Esophagus squamous epithelium (tissue), 5 donors: ENCODE measurements at regions not wholly inside any gene's neighbourhood (a gene's known extent, or its start where the extent isn't known, plus 50 kb on each side); places are given as distances from the start of the nearest gene placed in this dataset.

Source experiments
- DNase-seq: peaks from one replicate; lab custom pipeline; 2025; lab: John Stamatoyannopoulos, UW
- H3K27ac ChIP-seq, 4 donors: fragments of 200-600 bp; sonication (generic); one replicate each; pipeline ENCODE4 v1.5.1; 2016 to 2019; ENCODE audit warnings: mild to moderate bottlenecking in 1 of 4
- H3K27me3 ChIP-seq, 4 donors: fragments of 200-600 bp; sonication (generic); 1 replicate in 3 of 4; 2 replicates in 1 of 4; pipeline versions ENCODE4 v1.5.1 to v1.6.0; 2017 to 2021; ENCODE audit warnings: antibody characterized with exemption in 1 of 4
- H3K36me3 ChIP-seq, 3 donors: fragments of 200-600 bp; sonication (generic); one replicate each; pipeline ENCODE4 v1.5.1; 2016 to 2019
- H3K4me1 ChIP-seq, 3 donors: fragments of 200-600 bp; sonication (generic); one replicate each; pipeline ENCODE4 v1.5.1; 2017 to 2019
- H3K4me3 ChIP-seq, 4 donors: fragments of 200-600 bp; sonication (generic); 1 replicate in 3 of 4; 2 replicates in 1 of 4; pipeline ENCODE4 v1.5.1; 2016 to 2019; ENCODE audit warnings: mild to moderate bottlenecking in 2 of 4, moderate library complexity in 1 of 4
- H3K9me3 ChIP-seq, 3 donors: fragments of 200-600 bp; sonication (generic); one replicate each; pipeline ENCODE4 v1.5.1; 2016 to 2019
- POLR2A ChIP-seq, 4 donors: fragments of 450-650 bp; IDR thresholded peaks; one replicate each; pipeline ENCODE4 v1.6.1; 2017; ENCODE audit warnings: antibody characterized with exemption in 4 of 4, mild to moderate bottlenecking in 4 of 4, moderate library complexity in 3 of 4
- WGBS, 2 donors: methylation state at CpG; one replicate each; pipeline ENCODE4 v1.1.5; 2018; 5-methylcytosine and 5-hydroxymethylcytosine counted together
- intact Hi-C: fragments of 100-400 bp; cut with DNase I; formaldehyde crosslinking; loops from one replicate; pipeline ENCODE4 v1.15.0; 2022
- TF ChIP-seq, protein P1 (sequence below), 6 experiments: fragments of 450-650 bp in 4 of 6; fragments of 200-600 bp in 2 of 6; sonication (generic) in 2 of 6; IDR thresholded peaks; one replicate each; pipeline ENCODE4 v1.5.1; 2016 to 2019; ENCODE audit warnings: antibody characterized with exemption in 6 of 6, mild to moderate bottlenecking in 4 of 6, moderate library complexity in 4 of 6
- donor health status: DM: yes; HTN: yes; CAD: no.

DNA sequence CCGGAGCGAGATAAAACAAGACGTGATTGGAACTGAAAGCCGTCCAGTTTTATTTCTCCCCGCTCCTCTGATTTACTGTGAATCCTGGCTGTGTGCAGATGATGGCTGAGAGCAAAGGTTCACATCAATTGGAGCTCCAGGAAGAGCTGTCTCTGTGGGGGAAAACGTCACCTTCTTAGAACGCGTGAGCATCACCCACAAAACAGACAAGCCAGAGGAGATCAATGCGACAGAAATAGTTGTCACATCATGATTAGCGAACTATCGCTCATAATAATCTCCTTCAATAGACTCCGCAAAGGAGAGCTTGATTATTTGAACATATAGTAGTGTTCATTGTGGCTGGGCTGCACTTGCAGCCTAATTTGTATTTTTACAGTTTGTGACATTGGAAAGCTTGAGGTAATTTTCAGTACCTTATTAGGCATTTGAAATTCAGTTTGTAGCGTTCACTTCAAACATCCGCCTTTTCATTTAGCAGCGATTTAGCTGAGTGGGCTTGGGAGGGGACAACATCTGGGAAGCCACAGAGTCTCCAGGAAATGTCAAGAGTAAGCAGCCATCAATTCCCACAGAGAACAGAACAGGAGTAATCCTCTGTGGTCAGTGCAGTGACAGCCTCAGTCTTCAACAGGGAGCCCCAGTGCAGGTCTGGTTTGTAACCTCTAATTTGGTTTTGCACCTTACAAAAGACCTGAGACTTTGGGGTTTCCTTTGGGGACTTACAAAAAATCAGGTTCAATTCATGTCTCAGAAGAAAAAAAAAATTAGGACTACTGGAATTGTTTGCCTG lies 276.8 kb upstream of the PFKP start:
- intact Hi-C loops: no loop called here

DNA sequence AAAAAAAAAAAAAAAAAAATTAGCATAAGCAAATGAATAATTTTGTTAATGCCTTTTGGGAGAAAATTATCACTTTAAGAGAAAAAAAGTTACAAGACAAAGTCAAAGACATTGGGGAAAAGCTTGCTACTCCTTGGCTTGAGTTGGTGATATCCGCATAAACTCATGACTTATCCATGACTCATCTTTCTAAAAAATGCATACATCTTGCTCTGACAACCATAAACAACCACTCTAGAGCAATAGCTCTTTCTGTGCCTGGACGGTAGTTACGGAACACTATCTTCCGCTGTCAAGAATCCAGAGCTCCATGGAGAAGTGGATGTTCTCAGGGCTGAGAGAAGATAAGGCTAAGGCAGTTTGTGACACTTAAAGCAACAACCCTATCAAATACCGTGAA lies 281.1 kb upstream of the PFKP start:
- Histone ChIP-seq H3K4me3 (no peak overlapping the region), H3K27ac (no peak overlapping the region), H3K4me1 (no peaks in the 10 kb centered on the region), H3K36me3 (no peaks in the 10 kb centered on the region), H3K27me3 (peaks cover 0 to 7% (median 0%) of the 10 kb centered on the region in 4 donors), H3K9me3 (no peaks in the 10 kb centered on the region)
- TF ChIP-seq, protein P1, sequence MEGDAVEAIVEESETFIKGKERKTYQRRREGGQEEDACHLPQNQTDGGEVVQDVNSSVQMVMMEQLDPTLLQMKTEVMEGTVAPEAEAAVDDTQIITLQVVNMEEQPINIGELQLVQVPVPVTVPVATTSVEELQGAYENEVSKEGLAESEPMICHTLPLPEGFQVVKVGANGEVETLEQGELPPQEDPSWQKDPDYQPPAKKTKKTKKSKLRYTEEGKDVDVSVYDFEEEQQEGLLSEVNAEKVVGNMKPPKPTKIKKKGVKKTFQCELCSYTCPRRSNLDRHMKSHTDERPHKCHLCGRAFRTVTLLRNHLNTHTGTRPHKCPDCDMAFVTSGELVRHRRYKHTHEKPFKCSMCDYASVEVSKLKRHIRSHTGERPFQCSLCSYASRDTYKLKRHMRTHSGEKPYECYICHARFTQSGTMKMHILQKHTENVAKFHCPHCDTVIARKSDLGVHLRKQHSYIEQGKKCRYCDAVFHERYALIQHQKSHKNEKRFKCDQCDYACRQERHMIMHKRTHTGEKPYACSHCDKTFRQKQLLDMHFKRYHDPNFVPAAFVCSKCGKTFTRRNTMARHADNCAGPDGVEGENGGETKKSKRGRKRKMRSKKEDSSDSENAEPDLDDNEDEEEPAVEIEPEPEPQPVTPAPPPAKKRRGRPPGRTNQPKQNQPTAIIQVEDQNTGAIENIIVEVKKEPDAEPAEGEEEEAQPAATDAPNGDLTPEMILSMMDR (IDR thresholded peaks at IDR 0.05): no peak
- no peak for TF ChIP-seq POLR2A (IDR thresholded peaks at IDR 0.05)
- intact Hi-C loops: no loop called here
- DNase-seq: no peak
- 49 to 64% methylated on average over 5 of the region's 5 CpGs for WGBS, 2 donors

More for the DNA sequence above, 276.8 kb upstream of the PFKP start:
- Histone ChIP-seq H3K27ac (no peak overlapping the region), H3K4me3 (no peak overlapping the region), H3K36me3 (no peaks in the 10 kb centered on the region), H3K4me1 (no peaks in the 10 kb centered on the region), H3K9me3 (no peaks in the 10 kb centered on the region), H3K27me3 (no peaks in the 10 kb centered on the region)
- 81 to 85% methylated on average over 15 of the region's 15 CpGs for WGBS, 2 donors
- DNase-seq: no peak
- TF ChIP-seq, protein P1 (IDR thresholded peaks at IDR 0.05): no peak
- no peak for TF ChIP-seq POLR2A (IDR thresholded peaks at IDR 0.05)

DNA sequence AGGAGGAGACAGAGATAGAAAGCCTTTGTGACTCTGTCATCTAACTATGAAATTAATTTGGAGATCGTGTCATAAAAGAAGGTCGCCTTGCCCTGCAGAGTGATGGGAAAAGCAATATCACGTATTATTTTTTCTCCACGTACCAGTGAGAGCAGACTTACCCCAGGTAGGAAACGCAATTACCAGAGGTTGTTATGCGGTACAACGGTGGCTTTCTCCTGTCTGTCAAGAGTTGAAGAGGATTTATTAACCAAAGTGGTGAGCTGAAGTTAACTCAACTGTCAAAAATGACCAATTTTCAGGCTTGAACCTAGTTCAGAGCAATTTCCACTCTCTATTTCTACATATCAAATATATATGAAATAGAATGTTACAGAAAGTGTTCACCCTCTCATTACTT lies 282.6 kb upstream of the PFKP start:
- no peak for TF ChIP-seq POLR2A (IDR thresholded peaks at IDR 0.05)
- TF ChIP-seq, protein P1 (IDR thresholded peaks at IDR 0.05): no peak
- H3K36me3 ChIP-seq: no peaks in the 10 kb centered on the region
- H3K9me3 ChIP-seq: no peaks in the 10 kb centered on the region
- intact Hi-C loops: no loop called here
- H3K4me1 ChIP-seq: no peaks in the 10 kb centered on the region
- 80 to 84% methylated on average over 7 of the region's 7 CpGs for WGBS, 2 donors
- DNase-seq: no peak
- H3K27me3 ChIP-seq: peaks cover 0 to 7% (median 0%) of the 10 kb centered on the region in 4 donors
- no peak overlapping the region for H3K27ac ChIP-seq
- H3K4me3 ChIP-seq: no peak overlapping the region

DNA sequence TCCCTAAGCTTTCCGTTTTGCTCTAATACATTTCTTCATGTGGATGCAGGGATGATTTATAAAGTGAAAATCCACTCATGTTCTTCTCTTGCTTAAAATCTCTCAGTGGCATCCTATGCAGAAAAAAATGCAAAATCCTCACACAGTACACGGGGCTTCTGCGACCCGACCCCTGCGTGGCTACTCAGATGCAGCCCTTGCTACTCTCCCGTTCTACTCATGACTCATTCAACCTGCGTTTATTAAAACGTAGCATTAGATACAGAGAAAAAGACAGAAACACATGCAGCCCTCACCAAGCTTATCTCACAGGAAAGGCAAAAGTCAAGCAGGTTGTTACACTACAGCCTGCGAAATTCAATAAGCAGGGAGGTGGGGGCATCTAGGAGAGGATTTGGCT lies 284.4 kb upstream of the PFKP start:
- Histone ChIP-seq H3K27ac (no peak overlapping the region), H3K27me3 (peaks cover 0 to 7% (median 0%) of the 10 kb centered on the region in 4 donors), H3K4me1 (no peaks in the 10 kb centered on the region), H3K36me3 (no peaks in the 10 kb centered on the region), H3K4me3 (no peak overlapping the region), H3K9me3 (no peaks in the 10 kb centered on the region)
- intact Hi-C loops: no loop called here
- TF ChIP-seq POLR2A (IDR thresholded peaks at IDR 0.05): no peak
- TF ChIP-seq, protein P1 (IDR thresholded peaks at IDR 0.05): no peak
- WGBS, 2 donors: 75 to 80% methylated on average over 9 of the region's 9 CpGs
- DNase-seq: no peak

DNA sequence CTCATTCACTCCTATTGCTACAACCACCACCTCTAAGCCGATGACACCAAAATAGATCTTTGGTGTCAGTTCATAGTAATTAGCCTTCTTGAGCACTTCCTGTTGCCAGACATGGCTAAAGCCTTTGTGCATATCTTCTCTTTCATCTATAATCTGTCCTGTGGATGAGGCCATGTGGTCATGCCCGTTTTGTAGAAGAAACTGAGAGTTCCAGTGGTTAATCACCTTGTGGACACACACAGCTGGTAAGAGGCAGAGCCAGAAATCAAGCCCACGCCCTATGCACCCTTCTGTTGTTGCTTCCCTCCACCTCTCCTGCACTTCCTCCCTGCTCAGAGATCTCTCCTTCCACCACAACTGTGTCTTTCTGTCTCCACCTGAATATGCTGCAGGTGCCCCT lies 285.1 kb upstream of the PFKP start:
- H3K4me1 ChIP-seq: no peaks in the 10 kb centered on the region
- no peaks in the 10 kb centered on the region for H3K36me3 ChIP-seq
- H3K27ac ChIP-seq: no peak overlapping the region
- TF ChIP-seq POLR2A (IDR thresholded peaks at IDR 0.05): no peak
- TF ChIP-seq, protein P1 (IDR thresholded peaks at IDR 0.05): no peak
- intact Hi-C loops: no loop called here
- peaks cover 0 to 7% (median 0%) of the 10 kb centered on the region in 4 donors for H3K27me3 ChIP-seq
- DNase-seq: no peak
- H3K4me3 ChIP-seq: no peak overlapping the region
- no peaks in the 10 kb centered on the region for H3K9me3 ChIP-seq
- 49 to 54% methylated on average over 3 of the region's 3 CpGs for WGBS, 2 donors
